Heart right ventricle (tissue), 16 donors: ENCODE measurements at regions not wholly inside any gene's neighbourhood (a gene's known extent, or its start where the extent isn't known, plus 50 kb on each side); places are given as distances from the start of the nearest gene placed in this dataset.

Experiments used
- ATAC-seq, 8 donors: fragments of 200-7000 bp; cut with Tn5 transposase; one replicate each; pipeline ENCODE4 v1.9.1; 2020; ENCODE audit warnings: mild to moderate bottlenecking in 8 of 8, moderate library complexity in 8 of 8, moderate number of reproducible peaks in 1 of 8
- DNase-seq, 2 donors: peaks; one replicate each; pipeline ENCODE4 v3.0.0-alpha.2; 2020
- H3K27ac ChIP-seq, 10 donors: fragments of 200-600 bp; sonication (generic) in 2 of 10; one replicate each; pipeline versions ENCODE4 v1.5.0 to v1.8.0; 2020 to 2022; ENCODE audit warnings: mild to moderate bottlenecking in 3 of 10
- H3K27me3 ChIP-seq, 7 donors: fragments of 200-600 bp; one replicate each; pipeline ENCODE4 v1.8.0; 2021 to 2022; ENCODE audit warnings: mild to moderate bottlenecking in 2 of 7
- H3K36me3 ChIP-seq, 9 donors: fragments of 200-600 bp; sonication (generic) in 1 of 9; one replicate each; pipeline versions ENCODE4 v1.5.0 to v1.8.0; 2020 to 2022; ENCODE audit warnings: mild to moderate bottlenecking in 2 of 9
- H3K4me1 ChIP-seq, 9 donors: fragments of 200-600 bp; sonication (generic) in 1 of 9; one replicate each; pipeline versions ENCODE4 v1.5.0 to v1.8.0; 2020 to 2022; ENCODE audit warnings: mild to moderate bottlenecking in 4 of 9
- H3K4me3 ChIP-seq, 10 donors: fragments of 200-600 bp; sonication (generic) in 2 of 10; one replicate each; pipeline versions ENCODE4 v1.5.0 to v1.8.0; 2020 to 2022; ENCODE audit warnings: mild to moderate bottlenecking in 7 of 10, moderate library complexity in 2 of 10
- H3K9me3 ChIP-seq, 11 donors: fragments of 200-600 bp in 10 of 11; sonication (generic) in 2 of 11; one replicate each; pipeline versions ENCODE4 v1.5.0 to v1.8.0; 2013 to 2022; ENCODE audit warnings: mild to moderate bottlenecking in 2 of 11, control low read depth in 1 of 11, moderate library complexity in 1 of 11
- CTCF ChIP-seq, 9 donors: fragments of 200-600 bp; sonication (generic) in 2 of 9; IDR thresholded peaks; one replicate each; pipeline versions ENCODE4 v1.5.0 to v1.8.0; 2021 to 2022; ENCODE audit warnings: antibody characterized with exemption in 9 of 9, mild to moderate bottlenecking in 5 of 9, moderate library complexity in 1 of 9
- WGBS, 2 donors: extraction: QIAGEN DNeasy Blood & Tissue Kit; methylation state at CpG; one replicate each; pipeline ENCODE4 v1.1.7; 2013; ENCODE audit warnings: inconsistent platforms in 1 of 2; 5-methylcytosine and 5-hydroxymethylcytosine counted together
- intact Hi-C, 10 donors: fragments of 100-400 bp; cut with DNase I; formaldehyde crosslinking; loops; one replicate each; pipeline versions ENCODE4 v1.11.1 to v1.14.2; 2022
- donor health status: Arrhythmogenic right ventricular cardiomyopathy.
- donor health status: ischemic (EF 13 %, LVEDD 7.1; RV severe dilation, severe dysfunction).
- donor health status: healthy with polysubstance abuse.
- donor health status: DM: no; HTN: yes; CAD: no.
- donor health status: DM: no; HTN: no; CAD: no.
- donor health status: ischemic (EF 25% LVEDD 6.9; RV normal size, moderate dysfunction).
- donor health status: ischemic (EF 25% LVEDD 5.7; RV mildly dilated, moderate dysfunction).
- donor health status: healthy.
- donor health status: DM: yes; HTN: yes; CAD: no.
- donor health status: Ischemic cardiomyopathy.
- donor health status: ischemic (EF 35%, LVEDD 5.7; RV mildly dilated, moderate dysfunction).
- donor health status: nonischemic (EF 11% LVEDD 7.7; RV severe dilation, severe dysfunction).
- donor health status: DM: yes; HTN: yes; CAD: no.
- donor health status: PGD.
- donor health status: ischemic (EF 29% LVEDD 5.4; RV normal size, mild dysfunction).
- donor health status: nonischemic (EF 23%, LVEDD 6.1; RV moderate dilation, normal function).

- no peak for ATAC-seq
- WGBS, 2 donors, result 68 to 82% methylated on average over 3 of the region's 3 CpGs
- peaks cover 0 to 7% (median 0%) of the 10 kb centered on the region in 7 donors for H3K27me3 ChIP-seq
Observed at GRCh38 chr11:13222285-13222684, 55.3 kb upstream of the BMAL1 start.

GRCh38 chr11:13223112-13223511 is 54.5 kb upstream of the BMAL1 start:
- no peak for DNase-seq
- intact Hi-C loops, result no loop called here
- Histone ChIP-seq H3K9me3 (peaks cover 0 to 3% (median 0%) of the 10 kb centered on the region in 11 donors), H3K4me1 (no peaks in the 10 kb centered on the region), H3K27ac (no peak overlapping the region), H3K4me3 (no peak overlapping the region), H3K27me3 (peaks cover 0 to 7% (median 0%) of the 10 kb centered on the region in 7 donors), H3K36me3 (no peaks in the 10 kb centered on the region)
- no peak for ATAC-seq
- no peak for TF ChIP-seq CTCF (IDR thresholded peaks at IDR 0.05)
- 58 to 60% methylated on average over 5 of the region's 5 CpGs for WGBS, 2 donors

More at GRCh38 chr11:13222285-13222684, 55.3 kb upstream of the BMAL1 start:
- H3K4me1 ChIP-seq, result no peaks in the 10 kb centered on the region
- peaks cover 0 to 3% (median 0%) of the 10 kb centered on the region in 11 donors for H3K9me3 ChIP-seq
- no peak overlapping the region for H3K27ac ChIP-seq
- no peak for TF ChIP-seq CTCF (IDR thresholded peaks at IDR 0.05)
- intact Hi-C loops, result no loop called here
- H3K36me3 ChIP-seq, result no peaks in the 10 kb centered on the region
- DNase-seq, result no peak
- H3K4me3 ChIP-seq, result no peak overlapping the region

- Histone ChIP-seq H3K4me3 (no peak overlapping the region), H3K27me3 (peaks cover 0 to 7% (median 0%) of the 10 kb centered on the region in 7 donors), H3K36me3 (no peaks in the 10 kb centered on the region), H3K4me1 (peaks cover 0 to under 1% (median 0%) of the 10 kb centered on the region in 9 donors), H3K9me3 (no peaks in the 10 kb centered on the region), H3K27ac (no peak overlapping the region)
- intact Hi-C loops, result no loop called here
- DNase-seq (no peak), ATAC-seq (no peak)
- TF ChIP-seq CTCF (IDR thresholded peaks at IDR 0.05), result no peak
- WGBS, 2 donors, result 91 to 92% methylated on average over 1 of the region's 1 CpG
Observed at GRCh38 chr11:13224324-13224723, 53.3 kb upstream of the BMAL1 start.

GRCh38 chr11:13225038-13226001 is 52.3 kb upstream of the BMAL1 start:
- H3K4me1 ChIP-seq, result peaks cover 0 to 8% (median 0%) of the 10 kb centered on the region in 9 donors
- no peaks in the 10 kb centered on the region for H3K36me3 ChIP-seq
- intact Hi-C loops, result no loop called here
- WGBS, 2 donors, result 88 to 94% methylated on average over 10 of the region's 10 CpGs
- ATAC-seq (no peak), DNase-seq (no peak)
- H3K27me3 ChIP-seq, result peaks cover 0 to 7% (median 0%) of the 10 kb centered on the region in 7 donors
- no peak for TF ChIP-seq CTCF (IDR thresholded peaks at IDR 0.05)
- no peak overlapping the region for H3K27ac ChIP-seq
- H3K4me3 ChIP-seq, result no peak overlapping the region
- H3K9me3 ChIP-seq, result no peaks in the 10 kb centered on the region
